ENCODE measurements at regions not wholly inside any gene's neighbourhood (a gene's known extent, or its start where the extent isn't known, plus 50 kb on each side); places are given as distances from the start of the nearest gene placed in this dataset.

DNA sequence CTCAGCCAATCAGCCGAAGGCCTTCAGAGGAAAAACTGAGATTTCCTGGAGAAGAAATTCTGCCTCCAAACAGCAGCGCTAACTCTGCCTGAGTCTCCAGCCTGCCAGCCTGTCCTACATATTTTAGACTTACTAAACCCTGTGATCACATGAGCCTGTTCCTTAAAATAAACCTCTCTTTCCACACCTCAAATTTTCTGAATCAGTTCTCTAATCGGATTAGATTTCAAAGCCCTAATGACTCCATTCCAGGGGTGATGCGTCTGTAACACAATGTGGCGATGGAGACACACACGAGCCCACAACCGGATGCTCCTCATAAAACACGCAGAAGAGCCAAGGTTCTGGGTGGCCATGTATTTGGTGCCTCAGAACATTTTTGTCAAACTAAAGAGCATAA is 1371.2 kb downstream of the BRD1 start:
- H3K4me3 ChIP-seq (ENCODE audit: low read length) = no peak overlapping the region
- H3K27me3 ChIP-seq (ENCODE audit: insufficient read depth, low read length) = no peaks in the 10 kb centered on the region
- H3K4me1 ChIP-seq (ENCODE audit: insufficient read depth, low read length) = no peaks in the 10 kb centered on the region
- no peaks in the 10 kb centered on the region for H3K9me3 ChIP-seq (ENCODE audit: low read depth, low read length)

DNA sequence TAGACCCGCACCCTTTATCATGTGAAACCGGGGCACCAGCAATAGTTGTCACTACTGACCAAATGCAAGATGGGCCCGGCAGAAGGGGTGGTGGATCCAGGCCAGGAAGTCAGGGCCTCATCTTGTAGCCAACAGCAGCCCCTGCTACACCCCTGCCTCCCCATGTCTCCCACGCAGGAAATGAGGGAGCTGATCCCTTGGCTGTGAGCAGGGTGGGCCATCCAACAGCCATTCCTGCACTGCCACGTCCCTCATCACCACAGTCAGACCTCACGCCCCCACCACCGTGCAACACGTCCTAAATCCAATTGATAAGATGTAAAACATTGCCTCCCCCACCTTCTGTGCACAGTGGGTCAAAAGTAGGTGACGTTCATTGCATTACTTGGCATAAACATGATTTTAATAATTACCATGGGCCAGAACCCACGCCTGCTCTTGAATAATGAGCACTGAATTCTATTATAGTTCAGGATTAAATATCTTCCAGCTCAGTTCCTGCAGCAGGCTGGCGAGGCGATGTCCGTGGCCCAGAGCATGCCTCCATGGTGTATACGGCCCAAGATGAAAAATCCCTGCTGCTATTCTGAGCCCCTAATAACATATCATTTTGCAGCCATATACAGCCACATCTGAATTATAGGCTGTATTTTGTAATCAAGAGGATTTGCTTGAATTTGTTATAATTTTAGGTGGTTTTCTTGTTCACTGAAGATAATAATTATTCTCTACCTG is 1373.8 kb downstream of the BRD1 start:
- Histone ChIP-seq H3K9me3 (ENCODE audit: low read depth, low read length) (no peaks in the 10 kb centered on the region), H3K4me1 (ENCODE audit: insufficient read depth, low read length) (no peaks in the 10 kb centered on the region), H3K4me3 (ENCODE audit: low read length) (no peak overlapping the region), H3K27me3 (ENCODE audit: insufficient read depth, low read length) (no peaks in the 10 kb centered on the region)

DNA sequence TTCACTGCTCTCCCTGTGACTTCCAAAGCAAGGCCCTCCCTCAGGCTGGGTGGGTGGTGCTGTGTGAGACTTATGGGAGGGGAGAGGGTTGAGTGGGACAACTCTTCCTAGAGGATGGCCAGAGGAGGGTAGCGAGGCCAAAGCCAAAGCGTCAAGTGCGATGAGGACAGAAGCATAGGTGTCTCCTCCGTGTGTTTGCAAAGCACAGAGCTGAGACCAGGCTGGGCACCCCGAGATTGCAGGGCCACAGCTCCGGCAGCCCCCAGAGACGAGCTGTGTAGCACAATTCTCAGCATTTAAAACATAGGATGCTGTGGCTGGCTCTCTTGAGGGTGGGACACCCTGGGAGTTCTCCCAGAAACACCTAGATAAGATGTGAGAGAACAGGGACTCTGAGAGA is 1374.5 kb downstream of the BRD1 start:
- H3K9me3 ChIP-seq (ENCODE audit: low read depth, low read length) = no peaks in the 10 kb centered on the region
- H3K4me1 ChIP-seq (ENCODE audit: insufficient read depth, low read length) = no peaks in the 10 kb centered on the region
- no peak overlapping the region for H3K4me3 ChIP-seq (ENCODE audit: low read length)
- no peaks in the 10 kb centered on the region for H3K27me3 ChIP-seq (ENCODE audit: insufficient read depth, low read length)

DNA sequence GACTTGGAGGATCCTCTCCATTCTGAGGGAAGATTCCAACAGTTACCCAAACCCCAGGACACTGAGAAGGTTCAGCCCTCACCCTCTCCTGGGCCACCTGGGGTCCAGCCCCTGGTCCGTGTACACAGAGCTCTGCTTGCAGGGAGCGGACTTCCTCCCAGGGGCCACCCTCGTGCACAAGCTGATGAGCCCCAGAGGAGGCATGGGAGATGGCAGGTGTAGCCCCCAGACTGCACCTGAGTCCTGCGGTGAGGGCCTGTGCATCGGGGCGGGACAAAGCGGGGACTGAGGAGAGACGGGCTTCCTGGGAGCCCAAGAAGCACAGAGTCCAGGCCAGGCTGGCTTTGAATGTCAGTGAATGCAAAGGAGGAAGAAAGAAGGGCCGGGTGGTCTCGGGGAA is 1374.9 kb downstream of the BRD1 start:
- no peaks in the 10 kb centered on the region for H3K27me3 ChIP-seq (ENCODE audit: insufficient read depth, low read length)
- no peaks in the 10 kb centered on the region for H3K9me3 ChIP-seq (ENCODE audit: low read depth, low read length)
- no peaks in the 10 kb centered on the region for H3K4me1 ChIP-seq (ENCODE audit: insufficient read depth, low read length)
- H3K4me3 ChIP-seq (ENCODE audit: low read length) = no peak overlapping the region

GRCh38 chr22:48451891-48452290 is 1375.8 kb downstream of the BRD1 start:
- no peaks in the 10 kb centered on the region for H3K27me3 ChIP-seq (ENCODE audit: insufficient read depth, low read length)
- H3K4me3 ChIP-seq (ENCODE audit: low read length) = no peak overlapping the region
- no peaks in the 10 kb centered on the region for H3K4me1 ChIP-seq (ENCODE audit: insufficient read depth, low read length)
- H3K9me3 ChIP-seq (ENCODE audit: low read depth, low read length) = no peaks in the 10 kb centered on the region

GRCh38 chr22:48450188-48450825 is 1377.4 kb downstream of the BRD1 start:
- no peaks in the 10 kb centered on the region for H3K4me1 ChIP-seq (ENCODE audit: insufficient read depth, low read length)
- no peak overlapping the region for H3K4me3 ChIP-seq (ENCODE audit: low read length)
- no peaks in the 10 kb centered on the region for H3K27me3 ChIP-seq (ENCODE audit: insufficient read depth, low read length)
- H3K9me3 ChIP-seq (ENCODE audit: low read depth, low read length) = no peaks in the 10 kb centered on the region

DNA sequence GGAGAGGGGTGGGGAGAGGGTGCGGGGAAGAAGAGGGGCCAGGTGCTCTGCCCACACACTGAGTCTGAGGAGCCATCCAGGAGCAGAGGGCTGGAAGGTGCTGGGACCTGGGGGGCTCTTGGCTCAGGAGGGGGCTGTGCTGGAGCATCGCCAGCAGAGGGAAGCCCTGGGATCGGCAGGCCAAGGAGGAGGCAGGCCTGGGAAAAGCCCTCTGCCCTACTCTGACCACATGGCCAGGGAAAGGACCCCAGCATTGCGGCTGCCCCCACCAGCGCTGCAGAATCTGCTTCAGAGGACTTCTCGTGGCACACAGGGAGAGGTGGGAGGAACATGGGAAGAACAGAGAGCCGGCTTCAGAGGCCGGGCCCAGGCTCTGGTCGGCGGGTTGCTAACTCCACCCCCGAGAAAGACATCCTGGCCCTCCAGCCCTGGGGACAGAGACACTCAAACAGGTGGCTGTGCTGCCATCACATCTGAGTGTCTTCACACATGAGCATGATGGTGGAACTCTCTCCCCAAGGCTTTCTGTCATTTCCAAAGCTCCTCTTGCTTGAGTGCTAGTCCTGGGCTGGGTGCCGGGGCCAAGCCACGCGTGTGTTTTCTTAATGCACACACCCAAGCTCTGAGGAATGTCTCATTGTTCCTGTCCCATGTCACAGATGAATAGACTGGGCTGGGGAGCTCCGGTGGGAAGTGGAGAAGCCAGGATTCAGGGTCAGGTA is 1378.0 kb downstream of the BRD1 start:
- Histone ChIP-seq H3K27me3 (ENCODE audit: insufficient read depth, low read length) (no peaks in the 10 kb centered on the region), H3K4me3 (ENCODE audit: low read length) (no peak overlapping the region), H3K9me3 (ENCODE audit: low read depth, low read length) (no peaks in the 10 kb centered on the region), H3K4me1 (ENCODE audit: insufficient read depth, low read length) (no peaks in the 10 kb centered on the region)

GRCh38 chr22:48448821-48449220 is 1378.9 kb downstream of the BRD1 start:
- Histone ChIP-seq H3K4me1 (ENCODE audit: insufficient read depth, low read length) (no peaks in the 10 kb centered on the region), H3K9me3 (ENCODE audit: low read depth, low read length) (no peaks in the 10 kb centered on the region), H3K4me3 (ENCODE audit: low read length) (no peak overlapping the region), H3K27me3 (ENCODE audit: insufficient read depth, low read length) (no peaks in the 10 kb centered on the region)

GRCh38 chr22:48445113-48445827 is 1382.4 kb downstream of the BRD1 start:
- H3K4me1 ChIP-seq (ENCODE audit: insufficient read depth, low read length) = no peaks in the 10 kb centered on the region
- no peaks in the 10 kb centered on the region for H3K27me3 ChIP-seq (ENCODE audit: insufficient read depth, low read length)
- H3K4me3 ChIP-seq (ENCODE audit: low read length) = no peak overlapping the region
- H3K9me3 ChIP-seq (ENCODE audit: low read depth, low read length) = no peaks in the 10 kb centered on the region

DNA sequence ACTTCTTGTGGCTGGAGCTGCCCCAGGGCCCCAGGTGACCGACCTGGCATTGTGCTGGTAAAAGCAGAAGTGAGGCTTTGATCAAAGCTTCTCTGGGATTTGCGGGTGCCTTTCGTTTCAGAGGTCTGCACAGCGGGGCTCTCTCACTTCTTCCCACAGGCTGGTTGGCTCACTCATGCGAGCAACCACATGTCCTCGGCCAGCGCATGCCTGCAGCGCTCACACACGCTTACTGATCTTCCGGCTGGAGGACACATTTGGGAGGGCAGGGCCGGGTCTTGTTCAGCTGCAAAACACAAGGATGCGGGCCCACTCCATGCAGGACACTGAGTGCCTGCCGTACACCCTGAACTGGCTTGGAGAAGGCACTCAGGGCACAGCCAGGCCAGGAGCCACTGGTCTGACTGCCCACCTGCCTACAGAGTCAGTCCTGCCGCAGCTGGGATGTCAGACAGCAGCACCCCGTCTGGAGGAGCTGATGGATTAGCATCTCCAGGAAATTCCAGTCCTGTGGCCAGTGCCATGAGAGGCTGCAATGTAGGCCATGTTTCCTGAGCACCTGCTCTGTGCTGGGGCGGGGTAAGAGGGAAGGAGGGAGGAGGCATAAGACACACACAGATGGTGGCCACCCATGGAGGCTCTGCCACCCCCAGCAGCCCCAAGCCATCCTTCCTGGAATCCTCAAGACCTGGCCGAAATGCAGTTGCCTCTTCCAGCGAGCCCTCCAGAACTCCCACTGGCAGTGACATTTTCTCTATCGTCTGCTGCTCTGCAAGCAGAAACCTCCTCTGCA is 1383.2 kb downstream of the BRD1 start:
- no peaks in the 10 kb centered on the region for H3K9me3 ChIP-seq (ENCODE audit: low read depth, low read length)
- no peaks in the 10 kb centered on the region for H3K4me1 ChIP-seq (ENCODE audit: insufficient read depth, low read length)
- H3K4me3 ChIP-seq (ENCODE audit: low read length) = no peak overlapping the region
- no peaks in the 10 kb centered on the region for H3K27me3 ChIP-seq (ENCODE audit: insufficient read depth, low read length)

- H3K9me3 ChIP-seq (ENCODE audit: low read depth, low read length) = no peaks in the 10 kb centered on the region
- H3K27me3 ChIP-seq (ENCODE audit: insufficient read depth, low read length) = no peaks in the 10 kb centered on the region
- H3K4me1 ChIP-seq (ENCODE audit: insufficient read depth, low read length) = no peaks in the 10 kb centered on the region
- H3K4me3 ChIP-seq (ENCODE audit: low read length) = no peak overlapping the region
These were observed 1384.0 kb downstream of the BRD1 start for GRCh38 chr22:48443680-48444079.

- Histone ChIP-seq H3K4me3 (ENCODE audit: low read length) (no peak overlapping the region), H3K4me1 (ENCODE audit: insufficient read depth, low read length) (no peaks in the 10 kb centered on the region), H3K9me3 (ENCODE audit: low read depth, low read length) (no peaks in the 10 kb centered on the region), H3K27me3 (ENCODE audit: insufficient read depth, low read length) (no peaks in the 10 kb centered on the region)
These were observed 1385.0 kb downstream of the BRD1 start for GRCh38 chr22:48442663-48443062.

GRCh38 chr22:48441553-48441850 is 1386.2 kb downstream of the BRD1 start:
- Histone ChIP-seq H3K4me3 (ENCODE audit: low read length) (no peak overlapping the region), H3K4me1 (ENCODE audit: insufficient read depth, low read length) (no peaks in the 10 kb centered on the region), H3K27me3 (ENCODE audit: insufficient read depth, low read length) (no peaks in the 10 kb centered on the region)

DNA sequence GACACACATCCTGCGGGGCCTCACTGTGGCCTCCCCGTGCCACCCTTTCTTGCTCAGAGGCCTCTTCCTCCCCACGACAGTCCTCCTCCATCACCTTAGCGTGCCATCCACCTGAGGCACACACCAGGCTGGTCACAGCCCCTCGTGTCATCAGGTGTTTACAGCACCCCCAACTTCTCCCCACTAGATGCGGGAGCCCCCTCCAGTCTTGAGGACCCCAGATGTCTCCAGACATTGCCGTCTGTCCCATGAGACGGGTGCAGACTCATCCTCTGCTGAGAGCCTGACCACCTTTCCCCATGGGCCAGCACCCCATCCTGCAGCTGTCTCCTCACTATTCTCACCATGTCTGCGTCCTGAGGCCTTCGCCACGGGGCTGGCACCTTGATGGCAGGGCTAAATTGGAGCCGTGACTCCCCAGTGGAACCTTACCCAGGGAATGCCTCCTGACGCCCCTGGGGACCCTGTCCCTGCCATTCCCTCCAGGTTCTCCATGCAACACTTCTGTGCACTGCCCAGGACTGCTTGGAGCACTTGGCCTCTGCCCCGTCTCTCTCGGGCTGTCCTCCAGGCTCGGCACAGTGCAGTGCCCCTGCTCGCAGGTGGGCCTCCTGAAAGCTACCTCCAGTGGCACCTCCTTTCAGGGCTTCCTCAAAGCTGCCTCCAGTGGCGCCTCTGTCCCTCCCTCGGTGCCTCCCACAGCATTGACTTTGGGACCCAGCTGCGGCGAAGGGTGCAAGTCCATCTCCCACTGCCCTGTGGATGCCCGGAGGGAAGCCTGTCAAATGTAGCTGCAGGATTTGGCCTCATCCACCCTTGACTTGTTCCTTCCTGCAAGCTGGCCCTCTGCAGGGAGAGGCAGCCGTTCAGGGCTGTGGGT is 1386.8 kb downstream of the BRD1 start:
- Histone ChIP-seq H3K27me3 (ENCODE audit: insufficient read depth, low read length) (no peaks in the 10 kb centered on the region), H3K4me1 (ENCODE audit: insufficient read depth, low read length) (no peaks in the 10 kb centered on the region), H3K9me3 (ENCODE audit: low read depth, low read length) (no peaks in the 10 kb centered on the region), H3K4me3 (ENCODE audit: low read length) (no peak overlapping the region)

More at GRCh38 chr22:48441553-48441850, 1386.2 kb downstream of the BRD1 start:
- H3K9me3 ChIP-seq (ENCODE audit: low read depth, low read length) = no peaks in the 10 kb centered on the region

Measured in mononuclear cell (primary cell).